ENCODE measurements at regions not wholly inside any gene's neighbourhood (a gene's known extent, or its start where the extent isn't known, plus 50 kb on each side); places are given as distances from the start of the nearest gene placed in this dataset.

GRCh38 chr2:53463806-53464726 lies 303.5 kb upstream of the CHAC2 start:
- no TSS peak for BruUV-seq (replicated peaks)
- no peak for DNase-seq
- no peak overlapping the region for H3K4me2 ChIP-seq
- ChIA-PET CTCF (no interaction called here), POLR2A (ENCODE audit: unreplicated experiment) (no interaction called here)
- no peak overlapping the region for H3K4me3 ChIP-seq
- H3F3A ChIP-seq (ENCODE audit: insufficient read depth, low read depth): no peaks in the 10 kb centered on the region
- H3K36me3 ChIP-seq (ENCODE audit: low read depth): no peaks in the 10 kb centered on the region
- 0 out of 2 replicates have a peak, but pooled peaks cover 3% of the 10 kb centered on the region for H3K9me2 ChIP-seq (ENCODE audit: insufficient read depth)
- H3K4me1 ChIP-seq (replicated peaks; ENCODE audit: insufficient read depth): no peaks in the 10 kb centered on the region
- H3K27ac ChIP-seq: no peak overlapping the region
- no peak overlapping the region for H2AFZ ChIP-seq
- no peaks in the 10 kb centered on the region for H3K79me2 ChIP-seq (ENCODE audit: low read depth)
- no peaks in the 10 kb centered on the region for H4K20me1 ChIP-seq (ENCODE audit: insufficient read depth)
- TF ChIP-seq, protein P1, sequence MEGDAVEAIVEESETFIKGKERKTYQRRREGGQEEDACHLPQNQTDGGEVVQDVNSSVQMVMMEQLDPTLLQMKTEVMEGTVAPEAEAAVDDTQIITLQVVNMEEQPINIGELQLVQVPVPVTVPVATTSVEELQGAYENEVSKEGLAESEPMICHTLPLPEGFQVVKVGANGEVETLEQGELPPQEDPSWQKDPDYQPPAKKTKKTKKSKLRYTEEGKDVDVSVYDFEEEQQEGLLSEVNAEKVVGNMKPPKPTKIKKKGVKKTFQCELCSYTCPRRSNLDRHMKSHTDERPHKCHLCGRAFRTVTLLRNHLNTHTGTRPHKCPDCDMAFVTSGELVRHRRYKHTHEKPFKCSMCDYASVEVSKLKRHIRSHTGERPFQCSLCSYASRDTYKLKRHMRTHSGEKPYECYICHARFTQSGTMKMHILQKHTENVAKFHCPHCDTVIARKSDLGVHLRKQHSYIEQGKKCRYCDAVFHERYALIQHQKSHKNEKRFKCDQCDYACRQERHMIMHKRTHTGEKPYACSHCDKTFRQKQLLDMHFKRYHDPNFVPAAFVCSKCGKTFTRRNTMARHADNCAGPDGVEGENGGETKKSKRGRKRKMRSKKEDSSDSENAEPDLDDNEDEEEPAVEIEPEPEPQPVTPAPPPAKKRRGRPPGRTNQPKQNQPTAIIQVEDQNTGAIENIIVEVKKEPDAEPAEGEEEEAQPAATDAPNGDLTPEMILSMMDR (conservative IDR thresholded peaks at IDR 0.05): no peak
- no peak for TF ChIP-seq EZH2 (IDR thresholded peaks at IDR 0.05; ENCODE audit: low read depth)
- intact Hi-C loops (cut with micrococcal nuclease; ENCODE audit: unreplicated experiment): no loop called here
- peaks cover 3% of the 10 kb centered on the region; the same call in 1 of the 2 replicates for H3K9me3 ChIP-seq (ENCODE audit: insufficient read depth, low read depth)
- H3K27me3 ChIP-seq (ENCODE audit: insufficient read depth, low read depth): no peaks in the 10 kb centered on the region

- H3K27me3 ChIP-seq (ENCODE audit: insufficient read depth, low read depth): no peaks in the 10 kb centered on the region
- no peaks in the 10 kb centered on the region for H3F3A ChIP-seq (ENCODE audit: insufficient read depth, low read depth)
- TF ChIP-seq EZH2 (IDR thresholded peaks at IDR 0.05; ENCODE audit: low read depth): no peak
- TF ChIP-seq, protein P1 (conservative IDR thresholded peaks at IDR 0.05): no peak
- no peak for DNase-seq
- H3K9me3 ChIP-seq (ENCODE audit: insufficient read depth, low read depth): 0 out of 2 replicates have a peak, but pooled peaks cover 3% of the 10 kb centered on the region
- no peaks in the 10 kb centered on the region for H3K4me1 ChIP-seq (replicated peaks; ENCODE audit: insufficient read depth)
- intact Hi-C loops (cut with micrococcal nuclease; ENCODE audit: unreplicated experiment): no loop called here
- no peaks in the 10 kb centered on the region for H3K9me2 ChIP-seq (ENCODE audit: insufficient read depth)
- no peak overlapping the region for H3K4me3 ChIP-seq
- H3K27ac ChIP-seq: no peak overlapping the region
- no peaks in the 10 kb centered on the region for H3K36me3 ChIP-seq (ENCODE audit: low read depth)
- ChIA-PET CTCF (no interaction called here), POLR2A (ENCODE audit: unreplicated experiment) (no interaction called here)
- H3K79me2 ChIP-seq (ENCODE audit: low read depth): no peaks in the 10 kb centered on the region
- H4K20me1 ChIP-seq (ENCODE audit: insufficient read depth): no peaks in the 10 kb centered on the region
- no peak overlapping the region for H2AFZ ChIP-seq
- no peak overlapping the region for H3K4me2 ChIP-seq
- BruUV-seq (replicated peaks): no TSS peak
Observed at GRCh38 chr2:53460937-53461336, 306.7 kb upstream of the CHAC2 start.

GRCh38 chr2:53460347-53460746 lies 307.3 kb upstream of the CHAC2 start:
- Histone ChIP-seq H3K4me1 (replicated peaks; ENCODE audit: insufficient read depth) (no peaks in the 10 kb centered on the region), H3K36me3 (ENCODE audit: low read depth) (no peaks in the 10 kb centered on the region), H2AFZ (no peak overlapping the region), H3F3A (ENCODE audit: insufficient read depth, low read depth) (no peaks in the 10 kb centered on the region), H3K79me2 (ENCODE audit: low read depth) (no peaks in the 10 kb centered on the region), H3K27ac (no peak overlapping the region), H3K4me2 (no peak overlapping the region), H3K27me3 (ENCODE audit: insufficient read depth, low read depth) (no peaks in the 10 kb centered on the region), H3K9me3 (ENCODE audit: insufficient read depth, low read depth) (0 out of 2 replicates have a peak, but pooled peaks cover 3% of the 10 kb centered on the region), H3K9me2 (ENCODE audit: insufficient read depth) (no peaks in the 10 kb centered on the region), H4K20me1 (ENCODE audit: insufficient read depth) (no peaks in the 10 kb centered on the region), H3K4me3 (no peak overlapping the region)
- POLR2A ChIA-PET (ENCODE audit: unreplicated experiment): no interaction called here
- CTCF ChIA-PET: no interaction called here
- intact Hi-C loops (cut with micrococcal nuclease; ENCODE audit: unreplicated experiment): no loop called here
- no peak for TF ChIP-seq EZH2 (IDR thresholded peaks at IDR 0.05; ENCODE audit: low read depth)
- TF ChIP-seq, protein P1 (conservative IDR thresholded peaks at IDR 0.05): no peak
- no TSS peak for BruUV-seq (replicated peaks)
- DNase-seq: no peak

All from PC-9 (cell line).